GF-D8 (cell line): ENCODE measurements at regions not wholly inside any gene's neighbourhood (a gene's known extent, or its start where the extent isn't known, plus 50 kb on each side); places are given as distances from the start of the nearest gene placed in this dataset.
"Not testable (repeated sequence)": the region's sequence is repeated elsewhere in the genome, so short reads cannot be mapped to it uniquely, and the experiment has no call there.

Experiments
- DNase-seq: peaks from one replicate; lab custom pipeline; 2025; lab: John Stamatoyannopoulos, UW

DNA sequence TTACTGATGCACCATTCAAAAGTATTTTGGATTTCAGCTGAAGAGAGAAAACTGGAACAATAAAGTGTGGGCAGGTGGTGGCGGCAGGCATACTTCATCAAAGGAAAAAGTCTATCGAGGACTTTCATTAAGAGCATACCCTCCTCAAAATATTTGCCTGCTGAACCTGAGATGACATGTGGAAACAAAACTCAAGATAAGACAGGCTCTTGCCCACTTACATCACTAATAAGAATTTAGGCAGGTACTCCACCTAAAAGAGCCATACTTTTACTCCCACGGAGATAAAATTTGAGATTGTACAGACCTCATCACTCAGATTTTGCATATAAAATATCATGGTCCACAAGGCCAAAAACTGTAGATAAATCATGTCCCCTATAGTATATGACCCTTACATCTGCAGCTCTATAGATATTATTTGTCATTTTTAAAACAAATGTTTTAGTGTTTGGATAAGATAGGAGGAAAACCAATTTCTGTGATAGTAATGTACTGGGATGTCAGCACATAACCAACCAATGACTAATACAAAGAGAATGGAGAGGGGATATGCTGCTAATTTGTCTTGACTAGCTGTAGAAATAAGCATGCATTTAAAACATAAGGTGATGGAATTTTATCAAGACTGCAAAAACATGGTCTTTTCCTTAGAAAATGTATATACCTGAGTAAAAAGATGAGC, 730.6 kb upstream of the ZNF608 start:
- no peak for DNase-seq

- no peak for DNase-seq
Observed at GRCh38 chr5:125477586-125477975, 731.1 kb upstream of the ZNF608 start.

DNA sequence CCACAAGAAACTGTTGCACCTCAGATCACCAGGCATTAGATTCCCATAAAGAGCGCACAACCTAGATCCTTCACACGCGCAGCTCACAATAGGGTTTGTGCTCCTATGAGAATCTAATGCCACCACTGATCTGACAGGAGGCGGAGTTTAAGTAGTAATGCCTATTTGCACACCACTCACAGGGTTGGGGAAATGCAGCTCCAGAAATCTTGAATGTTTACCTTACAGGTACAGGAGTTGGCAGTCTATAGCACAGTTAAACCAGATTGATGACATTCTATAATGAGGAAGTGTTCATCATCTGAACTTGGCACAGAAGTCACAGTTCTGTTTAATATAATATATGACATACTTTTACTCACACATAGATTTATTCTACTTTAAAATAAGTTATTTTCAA, 732.2 kb upstream of the ZNF608 start:
- DNase-seq = no peak

- no peak for DNase-seq
Observed at GRCh38 chr5:125480911-125481310, 734.5 kb upstream of the ZNF608 start.

DNA sequence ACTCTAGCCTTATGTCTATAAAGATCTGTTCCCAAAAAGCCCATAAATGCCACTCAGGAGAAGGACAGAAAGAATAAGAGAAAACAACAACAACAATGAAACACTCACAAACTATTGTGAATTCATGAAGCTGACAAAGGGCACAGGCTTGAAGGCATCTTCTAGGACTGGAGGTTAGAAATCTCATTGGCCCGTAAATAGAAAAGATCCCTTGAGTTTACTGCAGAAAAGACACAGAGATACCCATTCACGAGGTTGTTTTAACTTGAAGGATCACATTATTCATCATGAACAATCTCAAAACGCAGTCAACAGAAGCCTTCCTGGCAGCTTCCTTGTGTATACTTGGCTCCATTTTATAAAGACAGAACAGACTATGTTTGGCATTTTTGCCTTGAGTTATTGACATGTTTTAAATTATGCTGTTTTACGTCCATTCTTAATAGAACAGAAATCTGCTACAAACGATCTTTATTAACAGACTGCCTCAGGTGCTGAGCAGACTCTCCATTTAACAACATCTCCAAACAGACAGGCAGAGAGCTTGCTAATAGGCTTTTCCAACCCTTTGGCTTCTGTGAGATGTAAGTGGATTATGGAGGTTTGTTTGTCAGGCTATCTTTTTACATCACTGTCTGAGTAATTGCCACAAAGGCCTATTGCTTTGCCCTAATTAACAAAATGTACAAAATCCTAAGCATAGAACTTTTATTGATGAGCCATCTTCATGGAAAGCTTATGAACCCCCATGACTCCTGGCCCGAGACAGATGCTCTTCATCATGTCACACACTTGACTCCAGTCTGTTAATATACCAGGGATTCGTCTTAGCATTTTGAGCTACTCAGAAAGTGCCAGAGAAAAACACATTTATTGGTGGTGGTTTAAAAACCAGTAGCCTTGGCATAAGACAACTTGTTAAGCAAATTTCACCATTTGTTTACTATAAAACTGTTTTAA, 735.3 kb upstream of the ZNF608 start:
- no peak for DNase-seq

DNA sequence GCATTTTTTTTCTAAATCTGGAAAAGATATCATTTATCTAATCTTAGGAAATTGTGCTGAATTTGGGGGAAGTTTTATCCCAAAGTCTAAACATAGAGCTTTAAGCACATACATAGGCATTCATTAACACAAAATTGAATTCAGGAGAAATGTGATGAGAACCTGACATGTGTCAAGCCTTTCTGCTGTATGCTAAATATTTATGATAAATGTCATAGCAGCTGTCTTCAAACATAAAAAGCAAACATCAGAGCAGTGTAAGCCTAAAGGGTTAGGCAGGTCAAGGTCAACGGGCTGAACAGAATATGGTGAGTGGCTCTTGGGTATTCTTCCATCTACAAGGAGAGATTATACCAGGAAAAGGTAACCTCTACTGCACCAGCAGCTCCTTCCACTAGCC, 737.2 kb upstream of the ZNF608 start:
- DNase-seq = no peak

GRCh38 chr5:125484272-125484741, 737.9 kb upstream of the ZNF608 start:
- DNase-seq = no peak

DNA sequence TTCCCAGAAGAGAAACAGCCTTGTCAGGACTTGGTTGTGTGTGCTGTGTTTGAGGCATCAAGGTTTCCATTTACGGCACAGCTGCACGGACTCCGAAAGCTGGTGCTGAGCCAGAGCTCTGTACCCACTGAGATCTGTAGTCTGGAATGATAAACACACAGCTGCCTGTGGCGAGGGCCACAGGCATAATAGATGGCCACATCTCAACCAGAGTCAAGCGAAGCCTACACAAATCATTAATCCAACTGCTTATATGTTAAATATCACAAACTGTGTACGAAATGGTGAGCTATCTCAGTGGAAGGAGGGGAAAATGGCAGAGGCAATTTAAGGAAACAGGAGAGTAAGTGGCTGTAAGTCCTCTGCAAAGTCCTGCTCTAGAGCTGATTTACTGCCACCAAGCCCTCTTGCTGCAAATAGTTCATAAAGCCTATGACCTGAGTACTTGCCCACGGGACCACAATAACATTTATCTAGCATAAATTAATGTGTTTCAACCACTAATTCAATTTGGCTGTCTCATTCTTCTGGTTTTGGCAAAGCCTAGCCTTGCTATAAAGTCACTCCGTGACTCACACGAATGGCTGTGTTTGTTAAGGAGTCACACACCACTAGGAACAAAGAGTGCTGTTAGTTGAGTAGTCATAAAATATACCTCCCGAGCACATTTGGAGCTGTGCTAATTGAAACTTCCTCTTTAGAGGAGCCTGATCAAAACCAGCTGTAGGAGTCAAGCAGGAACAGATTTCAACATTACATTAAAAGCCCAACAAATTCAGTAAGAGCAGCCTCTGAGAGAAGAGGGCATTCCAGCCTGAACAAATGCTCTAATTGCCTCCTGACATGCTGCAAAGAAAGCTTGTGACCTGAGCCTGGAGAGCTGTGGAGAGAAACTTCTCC, 738.6 kb upstream of the ZNF608 start:
- no peak for DNase-seq

DNA sequence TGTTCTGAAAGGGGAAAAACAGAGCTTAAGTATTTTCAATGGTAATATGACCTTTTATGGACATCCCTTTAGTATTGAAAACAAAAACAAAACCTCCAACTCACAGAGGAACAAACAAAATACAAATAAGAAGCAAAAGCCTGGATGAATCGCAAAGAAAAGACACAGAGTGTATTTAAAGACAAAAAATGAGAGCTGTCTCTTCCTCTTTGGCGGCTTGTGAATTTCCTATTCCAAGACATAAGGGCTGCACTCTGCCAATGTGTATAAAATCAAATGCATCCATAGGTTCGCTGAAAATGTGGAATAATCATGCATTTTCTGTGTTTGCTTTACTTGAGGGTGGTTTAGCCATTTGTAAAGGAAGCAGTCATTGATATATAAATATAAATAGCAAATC, 739.3 kb upstream of the ZNF608 start:
- DNase-seq = no peak

- DNase-seq = no peak
Observed at GRCh38 chr5:125486634-125487033, 740.2 kb upstream of the ZNF608 start.

- DNase-seq = no peak
Observed at GRCh38 chr5:125487231-125487630, 740.8 kb upstream of the ZNF608 start.

- DNase-seq = not testable (repeated sequence)
Observed at GRCh38 chr5:125487652-125488051, 741.2 kb upstream of the ZNF608 start.

DNA sequence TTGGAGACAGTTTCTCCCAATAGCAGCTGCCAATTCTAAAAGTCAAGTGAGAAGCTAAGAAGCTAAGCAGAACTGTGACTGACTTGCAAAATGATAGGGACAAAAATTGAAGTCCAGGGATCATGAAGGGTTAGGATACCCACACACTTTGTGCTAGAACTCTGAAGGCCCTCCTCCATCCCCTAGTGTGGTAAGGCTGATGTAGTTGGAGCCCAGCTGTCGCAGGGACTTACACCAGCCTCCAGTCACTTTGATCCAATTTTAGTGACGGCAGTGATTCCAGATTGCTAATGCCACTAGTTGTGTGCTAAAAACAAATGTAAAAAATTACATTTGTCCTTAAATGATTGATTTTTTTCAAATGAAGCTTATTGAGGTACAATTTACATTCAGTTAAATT, 742.7 kb upstream of the ZNF608 start:
- DNase-seq = no peak

DNA sequence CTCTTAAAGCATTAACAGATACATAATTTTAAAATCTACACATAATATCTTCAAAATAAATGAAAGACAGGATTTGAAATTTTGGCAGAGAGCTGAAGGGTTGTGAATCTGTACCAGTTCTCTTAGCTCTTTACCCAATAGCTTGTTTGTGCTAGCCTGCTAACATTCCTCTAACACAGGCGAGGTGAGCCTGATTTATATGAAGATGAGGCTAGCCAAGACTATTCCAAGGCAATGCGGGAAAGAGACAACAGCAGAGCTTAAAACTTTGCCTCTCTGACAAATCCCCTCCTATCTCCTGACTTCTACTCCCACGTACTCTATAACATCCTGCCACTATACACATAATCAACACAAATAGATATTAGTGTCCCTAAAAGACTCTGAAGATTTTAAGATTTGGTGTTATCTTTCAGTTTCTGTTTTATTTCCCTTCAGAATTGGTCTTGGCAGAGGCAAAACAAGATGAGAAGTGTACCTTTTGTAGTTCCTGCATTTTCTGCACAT, 745.6 kb upstream of the ZNF608 start:
- no peak for DNase-seq

DNA sequence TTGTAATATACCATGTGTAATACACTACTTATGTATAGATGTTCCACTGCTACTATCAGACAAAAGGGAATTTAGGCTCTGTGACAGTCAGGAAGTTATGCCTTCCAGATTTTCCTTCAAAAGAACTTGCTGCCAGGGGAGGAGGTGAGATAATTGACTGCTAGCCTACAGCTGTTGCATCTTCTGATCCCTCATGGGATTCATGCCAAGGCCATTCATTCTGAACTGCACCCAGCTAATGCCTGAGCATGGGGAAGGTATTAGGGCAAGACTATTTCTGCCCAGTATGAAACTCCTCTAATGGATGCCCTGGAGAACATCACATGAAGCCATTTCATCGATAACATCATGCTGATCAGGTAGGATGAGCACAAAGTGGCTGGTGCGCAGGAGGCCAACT, 746.5 kb upstream of the ZNF608 start:
- DNase-seq = no peak

DNA sequence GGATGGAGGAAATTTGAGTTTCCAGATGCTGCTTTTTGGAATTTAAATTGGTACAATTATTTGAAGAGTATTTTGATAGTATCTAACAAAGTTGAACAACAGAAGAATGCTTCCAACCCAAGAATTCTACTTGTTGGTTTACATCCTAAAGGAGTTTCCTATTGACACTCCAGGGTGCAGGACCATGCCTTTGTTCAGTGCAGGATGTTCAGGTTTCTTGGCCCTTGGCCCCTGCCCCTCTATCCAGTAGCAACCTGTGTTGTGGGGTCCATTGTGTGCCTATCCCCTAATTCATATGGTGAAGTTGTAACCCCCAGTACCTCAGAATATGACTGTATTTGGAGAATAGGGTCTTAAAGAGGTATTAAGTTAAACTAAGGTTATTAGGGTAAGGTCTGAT, 750.0 kb upstream of the ZNF608 start:
- no peak for DNase-seq

DNA sequence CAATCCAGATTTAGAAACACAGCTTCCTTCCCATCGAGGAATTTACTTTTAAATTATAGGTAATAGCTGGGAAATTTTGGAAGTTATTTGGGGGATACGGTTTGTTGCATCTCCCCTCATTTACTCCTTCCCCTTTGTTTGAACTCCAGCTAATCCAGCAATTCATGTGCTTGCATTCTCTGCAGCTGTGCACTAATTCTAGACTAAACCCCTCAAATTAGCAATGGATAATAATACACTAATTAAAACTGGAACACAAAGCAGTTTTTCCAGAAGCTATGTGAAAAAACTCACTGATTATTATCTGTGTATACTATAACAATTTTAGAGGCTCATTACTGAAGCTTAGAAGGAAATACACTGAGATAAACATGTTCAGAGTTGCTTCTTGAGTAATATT, 751.2 kb upstream of the ZNF608 start:
- DNase-seq = no peak

DNA sequence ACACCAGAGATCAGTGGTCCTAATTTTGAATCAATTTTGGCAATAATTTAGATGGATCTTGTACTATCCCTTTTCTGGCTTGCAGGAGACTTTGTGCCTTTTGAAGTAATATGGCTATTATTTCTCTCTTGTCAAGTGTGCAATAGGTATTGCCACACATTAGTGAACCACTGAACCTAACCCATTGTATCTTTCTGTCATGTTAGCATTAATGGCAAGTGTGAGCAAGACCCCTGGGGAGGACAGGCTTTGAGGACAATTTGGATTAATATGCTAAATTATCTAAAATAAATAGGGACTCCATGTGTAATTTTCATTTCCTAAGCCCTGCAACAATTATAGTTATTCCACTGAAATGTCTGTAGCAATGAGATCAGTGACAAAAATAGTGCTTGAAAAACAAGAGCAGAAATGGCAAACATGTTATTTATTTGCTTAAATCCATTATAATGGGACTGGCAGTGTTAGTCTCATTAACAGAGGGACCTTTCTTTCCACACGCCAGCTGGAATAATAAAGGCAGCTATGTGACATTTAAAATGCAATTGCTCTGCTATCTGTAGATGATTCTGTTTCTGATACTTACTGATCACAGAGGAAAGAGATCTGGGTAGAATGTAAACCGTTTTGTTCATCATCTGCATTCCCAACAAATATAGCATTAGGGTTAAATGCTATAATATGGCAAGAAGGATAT, 753.3 kb upstream of the ZNF608 start:
- DNase-seq = no peak

DNA sequence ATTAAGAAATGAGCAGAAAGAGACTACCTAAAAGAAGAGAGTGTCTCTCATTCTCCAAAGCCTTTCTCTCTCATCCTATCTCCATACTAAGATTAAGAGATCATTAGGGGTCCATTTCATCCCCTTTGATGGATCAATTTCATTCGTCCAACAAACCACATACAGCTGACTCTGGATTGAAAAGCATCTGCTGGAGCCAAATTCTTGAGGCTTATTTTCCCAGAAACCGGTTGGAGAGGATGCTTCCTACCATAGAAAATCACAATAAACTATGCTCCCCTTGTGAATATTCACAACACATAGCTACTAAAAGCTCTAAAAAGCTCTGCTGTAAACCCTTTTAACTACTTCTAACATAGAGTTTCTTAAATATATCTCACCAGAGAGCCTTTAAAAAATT, 755.0 kb upstream of the ZNF608 start:
- DNase-seq = no peak

DNA sequence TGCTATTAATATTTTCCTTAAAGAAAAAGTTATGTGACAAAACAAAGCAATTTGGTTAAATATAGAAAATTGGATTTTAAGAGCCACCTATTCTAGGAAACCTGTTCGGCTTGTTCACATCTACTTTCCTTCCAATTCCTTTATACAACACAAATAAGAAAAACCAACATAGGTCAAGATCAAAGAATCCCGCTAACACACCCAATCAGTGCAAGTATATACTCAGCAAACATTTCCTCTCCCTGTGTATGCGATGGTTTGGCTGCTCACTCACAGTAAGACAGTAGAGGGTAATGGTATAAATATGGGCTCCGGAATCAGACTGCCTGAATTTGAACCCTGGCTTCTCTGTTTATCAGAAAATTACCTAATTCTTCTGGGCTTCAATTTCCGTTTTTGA, 757.5 kb upstream of the ZNF608 start:
- DNase-seq = no peak

GRCh38 chr5:125505115-125505514, 758.7 kb upstream of the ZNF608 start:
- no peak for DNase-seq
